K562 (cell line): ENCODE measurements at regions not wholly inside any gene's neighbourhood (a gene's known extent, or its start where the extent isn't known, plus 50 kb on each side); places are given as distances from the start of the nearest gene placed in this dataset.

Experiments
- ATAC-seq: fragments of 200-7000 bp; cut with Tn5 transposase; 3 replicates; pipeline ENCODE4 v1.9.1; 2020; ENCODE audit warnings: moderate library complexity
- BruUV-seq: library from RNA; stranded (reverse); fragments of 400-500 nt; replicated peaks from 2 replicates; lab custom pipeline; 2021; lab: Mats Ljungman, UMichigan
- CTCF ChIA-PET: fragments of 300-600 bp; formaldehyde crosslinking; extraction: SDS; loops from one replicate; lab custom pipeline; 2021; ENCODE audit warnings: low intra/inter-chr PET ratio; lab: Yijun Ruan, JAX
- POLR2A ChIA-PET: fragments of 300-600, 350-650 bp; sonication (Branson Sonifier 250); formaldehyde crosslinking; extraction: SDS; loops from one replicate; lab custom pipeline; 2021; ENCODE audit warnings: antibody characterized with exemption, inconsistent platforms; lab: Yijun Ruan, JAX
- DNase-seq, 4 experiments: peaks; one replicate each; pipeline versions ENCODE4 v3.0.0 to v3.0.0-alpha.2; 2011 to 2018; ENCODE audit warnings: low spot score in 3 of 4, mixed read lengths in 3 of 4; ENCODE audit errors: extremely low read depth in 1 of 4
- FAIRE-seq: peaks from 2 replicates; lab custom pipeline; 2011; peaks lifted over from hg19 to GRCh38; lab: Jason Lieb, UNC
- H2AFZ ChIP-seq: 2 replicates; pipeline ENCODE4 v1.6.0; 2011; ENCODE audit warnings: low read depth, low read length, control low read depth, inconsistent platforms
- H3K27ac ChIP-seq: fragments of 200-600 bp; 3 replicates; pipeline ENCODE4 v1.8.0; 2011; ENCODE audit warnings: low read depth, mild to moderate bottlenecking, control low read depth, inconsistent platforms, low read length, moderate library complexity, mixed read lengths; ENCODE audit errors: extremely low read depth
- H3K27me3 ChIP-seq, 2 experiments: fragments of 300-600 bp in 1 of 2; 2 replicates in 1 of 2; 3 replicates in 1 of 2; pipeline versions ENCODE4 v1.6.0 to v1.8.0; 2011; ENCODE audit warnings: inconsistent platforms in 2 of 2, low read length in 2 of 2, mild to moderate bottlenecking in 1 of 2, mixed read lengths in 1 of 2, moderate library complexity in 1 of 2; ENCODE audit not compliant: control insufficient read depth in 2 of 2, insufficient read depth in 2 of 2
- H3K36me3 ChIP-seq: fragments of 300-600 bp; 3 replicates; pipeline ENCODE4 v1.8.0; 2011; ENCODE audit warnings: mild to moderate bottlenecking, low read length, inconsistent platforms; ENCODE audit not compliant: control insufficient read depth, insufficient read depth
- H3K4me1 ChIP-seq, 2 experiments: fragments of 200-600 bp in 1 of 2; replicated peaks in 1 of 2; 2 replicates in 1 of 2; 3 replicates in 1 of 2; pipeline versions ENCODE4 v1.5.1 to v1.8.0; 2011; ENCODE audit warnings: inconsistent platforms in 2 of 2, low read length in 2 of 2, mild to moderate bottlenecking in 1 of 2, mixed read lengths in 1 of 2, moderate library complexity in 1 of 2; ENCODE audit not compliant: control insufficient read depth in 2 of 2, insufficient read depth in 2 of 2
- H3K4me2 ChIP-seq: 2 replicates; pipeline ENCODE4 v1.6.1; 2011; ENCODE audit warnings: low read length, control low read depth, inconsistent platforms, mixed read lengths; ENCODE audit not compliant: insufficient read depth
- H3K4me3 ChIP-seq: fragments of 200-600 bp; sonication (generic), shearing (Covaris generic); 2 replicates; pipeline ENCODE4 v1.5.1; 2016; ENCODE audit warnings: control low read depth, inconsistent platforms
- H3K79me2 ChIP-seq: fragments of 200-600 bp; 3 replicates; pipeline ENCODE4 v1.8.0; 2011; ENCODE audit warnings: low read length, inconsistent platforms; ENCODE audit not compliant: control insufficient read depth, insufficient read depth
- H3K9ac ChIP-seq, 2 experiments: 2 replicates each; pipeline versions ENCODE4 v1.6.0 to v1.6.1; 2011; ENCODE audit warnings: low read depth in 2 of 2, low read length in 2 of 2, control low read depth in 1 of 2, inconsistent platforms in 1 of 2, mild to moderate bottlenecking in 1 of 2, mixed read lengths in 1 of 2; ENCODE audit not compliant: insufficient read depth in 1 of 2
- H3K9me1 ChIP-seq: one replicate; pipeline ENCODE4 v1.6.0; 2011; ENCODE audit warnings: inconsistent platforms, mild to moderate bottlenecking, low read length, moderate library complexity; ENCODE audit not compliant: control insufficient read depth, insufficient read depth
- H3K9me3 ChIP-seq: replicated peaks from 2 replicates; pipeline ENCODE4 v1.5.1; 2011; ENCODE audit warnings: low read depth, low read length, inconsistent platforms; ENCODE audit not compliant: control insufficient read depth, insufficient read depth
- H4K20me1 ChIP-seq: replicated peaks from 2 replicates; pipeline ENCODE4 v1.6.1; 2011; ENCODE audit warnings: low read length, inconsistent platforms, mixed read lengths; ENCODE audit not compliant: control insufficient read depth, insufficient read depth
- ATF7 ChIP-seq: fragments of 450-650 bp; IDR thresholded peaks from 2 replicates; pipeline ENCODE4 v1.7.1; 2014; ENCODE audit warnings: mild to moderate bottlenecking, moderate library complexity
- BACH1 ChIP-seq: fragments of 200-800 bp; sonication (Bioruptor generic); IDR thresholded peaks from 2 replicates; pipeline ENCODE4 v1.6.1; 2016; ENCODE audit warnings: missing genetic modification characterization, missing compliant biosample characterization
- CBX1 ChIP-seq: sonication (generic); IDR thresholded peaks from 2 replicates; pipeline ENCODE4 v1.6.1; 2016; ENCODE audit warnings: antibody characterized with exemption, low read depth, mild to moderate bottlenecking
- ETV6 ChIP-seq, 3 experiments: fragments of 150-350 bp in 1 of 3; sonication (generic) in 1 of 3; formaldehyde crosslinking in 1 of 3; IDR thresholded peaks; 2 replicates each; pipeline versions ENCODE4 v1.6.1 to v1.8.0; 2014 to 2022; ENCODE audit warnings: borderline replicate concordance in 2 of 3, low read depth in 2 of 3, antibody characterized with exemption in 1 of 3, low read length in 1 of 3, mild to moderate bottlenecking in 1 of 3, missing genetic modification reagents in 1 of 3
- EWSR1 ChIP-seq: fragments of 450-650 bp; IDR thresholded peaks from 2 replicates; pipeline ENCODE4 v1.6.1; 2018; ENCODE audit warnings: borderline replicate concordance, mild to moderate bottlenecking, low read depth, moderate library complexity; ENCODE audit not compliant: partially characterized antibody
- FOXJ3 ChIP-seq: sonication (generic); formaldehyde crosslinking; IDR thresholded peaks from 2 replicates; pipeline ENCODE4 v1.4.0; 2020; ENCODE audit warnings: mild to moderate bottlenecking, missing genetic modification reagents
- GATAD2B ChIP-seq: fragments of 450-650 bp; IDR thresholded peaks from 2 replicates; pipeline ENCODE4 v1.6.1; 2017; ENCODE audit warnings: mild to moderate bottlenecking, borderline replicate concordance
- ILF3 ChIP-seq: fragments of 450-650 bp; IDR thresholded peaks from 2 replicates; pipeline ENCODE4 v1.6.1; 2018; ENCODE audit warnings: antibody characterized with exemption, mild to moderate bottlenecking, moderate library complexity, borderline replicate concordance
- JUNB ChIP-seq: fragments of 450-650 bp; formaldehyde crosslinking; conservative IDR thresholded peaks from 2 replicates; pipeline ENCODE4 v1.4.0; 2020; ENCODE audit warnings: mild to moderate bottlenecking
- MITF ChIP-seq: IDR thresholded peaks from 2 replicates; pipeline ENCODE4 v1.6.1; 2014; ENCODE audit warnings: antibody characterized with exemption
- MYC ChIP-seq, 2 experiments: fragments of 250-450 bp in 1 of 2; sonication (Bioruptor Pico) in 1 of 2; IDR thresholded peaks; 2 replicates each; pipeline versions ENCODE4 v1.5.1 to v1.6.1; 2012 to 2021; ENCODE audit warnings: low read depth in 2 of 2, borderline replicate concordance in 1 of 2, improper control_type of control experiment in 1 of 2, low read length in 1 of 2, mild to moderate bottlenecking in 1 of 2, moderate library complexity in 1 of 2
- TAF15 ChIP-seq: fragments of 200-400 bp; formaldehyde crosslinking; IDR thresholded peaks from 2 replicates; pipeline ENCODE4 v1.6.1; 2017; ENCODE audit warnings: mild to moderate bottlenecking, low read depth, low read length, moderate library complexity
- ZNF224 ChIP-seq: sonication (generic); formaldehyde crosslinking; IDR thresholded peaks from 2 replicates; pipeline ENCODE4 v1.8.0; 2022; ENCODE audit warnings: mild to moderate bottlenecking, missing genetic modification reagents
- ZNF3 ChIP-seq: fragments of 250-450 bp; sonication (Bioruptor Pico); IDR thresholded peaks from 2 replicates; pipeline ENCODE4 v1.5.0; 2021; ENCODE audit warnings: mild to moderate bottlenecking, moderate library complexity
- ZNF511 ChIP-seq: sonication (generic); formaldehyde crosslinking; IDR thresholded peaks from 2 replicates; pipeline ENCODE4 v1.8.0; 2022; ENCODE audit warnings: mild to moderate bottlenecking, missing genetic modification reagents
- ZNF609 ChIP-seq: sonication (generic); formaldehyde crosslinking; IDR thresholded peaks from 2 replicates; pipeline ENCODE4 v1.8.1; 2023; ENCODE audit warnings: missing genetic modification reagents, mild to moderate bottlenecking, borderline replicate concordance
- ZNF79 ChIP-seq: fragments of 250-450 bp; sonication (Bioruptor Pico); IDR thresholded peaks from 2 replicates; pipeline ENCODE4 v1.4.0; 2020; ENCODE audit warnings: low read depth, mild to moderate bottlenecking, moderate library complexity
- WGBS: fragments of 100-300 bp; shearing (Covaris generic); methylation state at CpG from one replicate; pipeline ENCODE4 v1.1.6; 2016; ENCODE audit warnings: low coverage, mixed read lengths; ENCODE audit not compliant: insufficient coverage; ENCODE audit errors: missing lambda C conversion rate; 5-methylcytosine and 5-hydroxymethylcytosine counted together
- in situ Hi-C: fragments of 300-500 bp; cut with MboI; formaldehyde crosslinking; loops from 4 replicates; pipeline ENCODE4 v1.15.0; 2018; ENCODE audit warnings: inconsistent platforms, mixed read lengths
- intact Hi-C: fragments of 100-400 bp; cut with micrococcal nuclease; formaldehyde crosslinking; loops from 2 replicates; pipeline ENCODE4 v1.14.2; 2022

- ChIA-PET CTCF (no interaction called here), POLR2A (no interaction called here)
- H3K9ac ChIP-seq: no peak overlapping the region
- no TSS peak for BruUV-seq
- WGBS: 6% methylated on average over 3 of the region's 3 CpGs
- FAIRE-seq (no peak), ATAC-seq (no peak), DNase-seq (no peak)
- no peaks in the 10 kb centered on the region for H3K9me3 ChIP-seq
- no peak overlapping the region for H2AFZ ChIP-seq
- peaks cover 0 to 8% of the 10 kb centered on the region in 2 experiments; a peak in 3 of 5 replicates for H3K4me1 ChIP-seq
- intact Hi-C loops (no loop called here), in situ Hi-C loops (no loop called here)
- no peak overlapping the region for H3K4me2 ChIP-seq
- H3K36me3 ChIP-seq: no peaks in the 10 kb centered on the region
- no peak overlapping the region for H3K27ac ChIP-seq
- H4K20me1 ChIP-seq: no peaks in the 10 kb centered on the region
- H3K9me1 ChIP-seq: no peaks in the 10 kb centered on the region
- no peak overlapping the region for H3K4me3 ChIP-seq
- H3K79me2 ChIP-seq: no peaks in the 10 kb centered on the region
- no peaks in the 10 kb centered on the region for H3K27me3 ChIP-seq
- TF ChIP-seq ZNF79 (no peak), CBX1 (no peak), FOXJ3 (CRISPR knock-in tag) (no peak), ILF3 (no peak), GATAD2B (no peak), ZNF609 (CRISPR knock-in tag) (no peak), ZNF224 (CRISPR knock-in tag) (no peak), ETV6 (IDR thresholded peaks at IDR 0.05; ENCODE audit: borderline replicate concordance in 1 of 2, low read depth in 2 of 2, low read length in 1 of 2) (no peak), ETV6 (CRISPR knock-in tag; IDR thresholded peaks at IDR 0.05; ENCODE audit: borderline replicate concordance) (no peak), JUNB (CRISPR knock-in tag) (no peak), MYC (IDR thresholded peaks at IDR 0.05; ENCODE audit: low read depth, low read length) (no peak), MYC (CRISPR knock-in tag; IDR thresholded peaks at IDR 0.05; ENCODE audit: borderline replicate concordance, low read depth) (no peak), ZNF3 (no peak), EWSR1 (no peak), BACH1 (no peak), TAF15 (no peak), ZNF511 (CRISPR knock-in tag) (no peak), MITF (no peak), ATF7 (no peak)
Observed at GRCh38 chr3:151974067-151974466, 100.6 kb downstream of the SUCNR1 start.
